ENCODE measurements at regions not wholly inside any gene's neighbourhood (a gene's known extent, or its start where the extent isn't known, plus 50 kb on each side); places are given as distances from the start of the nearest gene placed in this dataset.

GRCh38 chr20:19849341-19850197 lies 91.5 kb downstream of the RIN2 start:
- TF ChIP-seq GATA2 (IDR thresholded peaks at IDR 0.05; ENCODE audit: low read depth, low read length): no peak
- no peak for TF ChIP-seq GATA3 (IDR thresholded peaks at IDR 0.05; ENCODE audit: low read depth, low read length)

GRCh38 chr20:19850198-19850533 lies 92.1 kb downstream of the RIN2 start:
- TF ChIP-seq GATA2 (IDR thresholded peaks at IDR 0.05; ENCODE audit: low read depth, low read length) (no peak), GATA3 (IDR thresholded peaks at IDR 0.05; ENCODE audit: low read depth, low read length) (no peak)

DNA sequence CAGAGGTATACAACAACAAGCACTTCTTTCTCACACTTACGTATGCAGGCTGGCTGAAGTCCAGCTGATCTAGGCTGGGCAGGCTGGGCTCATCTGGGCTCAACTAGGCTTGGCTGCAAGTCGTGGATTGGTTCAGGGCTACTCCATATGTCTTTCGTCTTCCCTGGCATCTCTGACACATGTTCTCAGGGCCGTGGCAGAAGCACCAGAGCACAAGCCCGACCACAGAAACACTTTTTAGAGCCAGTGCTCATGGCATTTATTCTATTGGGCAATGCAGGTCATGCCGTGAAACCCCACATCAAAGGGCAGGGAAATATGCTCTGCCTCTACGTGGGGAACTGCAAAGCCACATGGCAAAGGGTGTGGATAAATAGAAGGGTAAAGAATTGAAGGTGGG lies 93.8 kb downstream of the RIN2 start:
- no peak for TF ChIP-seq GATA2 (IDR thresholded peaks at IDR 0.05; ENCODE audit: low read depth, low read length)
- TF ChIP-seq GATA3 (IDR thresholded peaks at IDR 0.05; ENCODE audit: low read depth, low read length): no peak

GRCh38 chr20:19855416-19855815 lies 97.4 kb downstream of the RIN2 start:
- TF ChIP-seq GATA2 (IDR thresholded peaks at IDR 0.05; ENCODE audit: low read depth, low read length): no peak
- no peak for TF ChIP-seq GATA3 (IDR thresholded peaks at IDR 0.05; ENCODE audit: low read depth, low read length)

DNA sequence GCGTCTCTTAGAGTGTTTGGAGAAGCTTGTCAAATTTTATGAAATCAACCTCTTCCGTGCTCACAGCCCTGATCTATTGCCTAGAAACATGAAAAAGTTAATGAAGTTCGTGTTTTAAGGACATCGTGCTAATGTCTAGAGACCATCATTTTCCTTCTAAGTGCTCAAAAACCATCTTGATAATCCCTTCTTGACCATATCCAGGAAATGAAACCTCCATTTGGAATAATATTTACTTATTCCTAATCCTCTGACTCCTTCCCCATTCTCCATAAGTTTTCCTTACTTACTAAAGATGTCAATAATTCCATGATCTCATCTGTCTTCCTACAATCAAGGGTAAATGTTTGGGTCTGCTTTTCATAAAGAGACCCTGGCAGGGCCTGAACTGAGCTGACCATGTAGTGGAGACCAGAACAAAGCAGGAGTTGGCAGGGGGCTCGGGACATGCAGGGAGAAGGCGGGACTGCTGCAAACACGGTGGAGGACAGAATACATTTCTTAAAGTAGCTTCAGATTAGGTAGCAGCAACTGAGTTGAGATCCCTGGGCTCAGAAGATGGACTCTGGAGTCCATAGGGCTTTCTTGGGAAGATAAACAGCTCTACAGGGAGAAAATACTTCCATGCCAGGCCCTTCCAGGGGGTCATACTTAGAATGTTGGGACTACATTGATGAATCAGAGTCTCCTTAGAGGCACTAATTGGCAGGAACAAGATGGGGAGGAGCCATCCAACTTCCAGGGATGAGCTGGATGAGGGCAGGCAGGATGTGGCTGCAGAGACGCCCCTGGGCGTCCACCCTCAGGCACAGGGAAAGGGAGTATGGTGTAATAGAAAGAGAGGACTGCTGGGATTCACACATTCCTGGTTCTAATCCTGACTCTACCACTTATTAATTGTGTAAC lies 100.7 kb downstream of the RIN2 start:
- no peak for TF ChIP-seq GATA2 (IDR thresholded peaks at IDR 0.05; ENCODE audit: low read depth, low read length)
- TF ChIP-seq GATA3 (IDR thresholded peaks at IDR 0.05; ENCODE audit: low read depth, low read length): no peak

- no peak for TF ChIP-seq GATA2 (IDR thresholded peaks at IDR 0.05; ENCODE audit: low read depth, low read length)
- no peak for TF ChIP-seq GATA3 (IDR thresholded peaks at IDR 0.05; ENCODE audit: low read depth, low read length)
These were observed 101.4 kb downstream of the RIN2 start for GRCh38 chr20:19859444-19859843.

- no peak for TF ChIP-seq GATA3 (IDR thresholded peaks at IDR 0.05; ENCODE audit: low read depth, low read length)
- TF ChIP-seq GATA2 (IDR thresholded peaks at IDR 0.05; ENCODE audit: low read depth, low read length): no peak
These were observed 102.7 kb downstream of the RIN2 start for GRCh38 chr20:19860737-19861136.

DNA sequence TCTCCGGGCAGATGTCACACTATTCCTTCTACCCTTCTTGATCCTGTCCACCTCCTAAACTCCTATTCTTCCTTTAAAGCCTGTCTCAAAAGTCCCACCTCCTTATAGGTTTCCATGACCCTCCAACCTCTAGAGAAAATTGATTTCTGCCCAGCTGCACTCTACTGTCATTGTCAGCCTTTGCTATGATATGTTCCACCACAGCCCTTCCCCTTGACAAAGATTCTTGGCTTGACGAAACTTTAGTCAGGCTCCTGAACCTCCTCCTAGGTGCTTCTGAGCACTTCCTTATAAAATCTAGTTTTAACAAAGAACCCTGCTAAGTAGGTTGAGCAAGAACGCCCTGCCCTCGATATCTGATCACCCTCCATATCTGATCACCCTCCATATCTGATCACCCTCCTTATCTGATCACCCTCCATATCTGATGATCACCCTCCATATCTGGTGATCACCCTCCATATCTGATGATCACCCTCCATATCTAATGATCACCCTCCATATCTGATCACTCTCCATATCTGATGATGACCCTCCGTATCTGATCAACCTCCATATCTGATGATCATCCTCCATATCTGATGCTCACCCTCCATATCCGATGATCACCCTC lies 103.2 kb downstream of the RIN2 start:
- TF ChIP-seq GATA3 (IDR thresholded peaks at IDR 0.05; ENCODE audit: low read depth, low read length) (no peak), GATA2 (IDR thresholded peaks at IDR 0.05; ENCODE audit: low read depth, low read length) (peak; percentile 57; the same call in 1 of the 2 replicates)

DNA sequence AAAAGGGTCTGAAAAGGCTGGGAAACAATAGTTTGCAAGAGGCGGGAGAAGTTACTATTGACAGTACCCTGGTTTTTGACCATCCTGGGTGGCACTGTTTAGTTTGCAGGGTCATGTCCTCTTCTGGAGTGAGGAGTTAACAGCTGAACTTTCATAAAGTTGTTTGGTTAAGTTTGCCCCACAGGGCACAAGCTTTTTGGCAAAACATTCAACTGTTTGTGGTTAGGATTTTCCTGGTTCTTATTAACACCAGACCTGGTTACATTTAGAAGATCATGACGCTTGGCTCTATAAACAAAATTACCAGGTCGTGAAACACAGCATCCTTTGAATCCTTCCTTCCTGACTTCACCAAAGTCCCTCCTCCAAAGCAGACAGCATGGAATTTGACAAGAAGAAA lies 106.1 kb downstream of the RIN2 start:
- TF ChIP-seq GATA3 (IDR thresholded peaks at IDR 0.05; ENCODE audit: low read depth, low read length) (no peak), GATA2 (IDR thresholded peaks at IDR 0.05; ENCODE audit: low read depth, low read length) (no peak)

DNA sequence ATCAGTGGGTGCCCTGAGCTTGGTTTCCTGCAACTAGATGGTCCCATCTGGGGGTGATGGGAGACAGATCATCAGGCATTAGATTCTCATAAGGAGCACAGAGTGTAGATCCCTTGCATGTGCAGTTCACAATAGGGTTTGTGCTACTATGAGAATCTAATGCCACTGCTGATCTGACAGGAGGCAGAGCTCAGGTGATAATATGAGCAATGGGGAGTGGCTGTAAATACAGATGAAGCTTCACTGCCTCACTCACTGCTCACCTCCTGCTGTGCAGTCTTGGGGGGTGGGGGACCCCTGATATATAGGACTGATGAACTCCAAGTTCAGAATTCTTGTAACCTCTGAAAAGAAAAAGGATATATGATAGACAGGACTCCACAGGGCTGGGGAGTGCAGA lies 108.0 kb downstream of the RIN2 start:
- TF ChIP-seq GATA3 (IDR thresholded peaks at IDR 0.05; ENCODE audit: low read depth, low read length): no peak
- no peak for TF ChIP-seq GATA2 (IDR thresholded peaks at IDR 0.05; ENCODE audit: low read depth, low read length)

GRCh38 chr20:19867074-19867473 lies 109.0 kb downstream of the RIN2 start:
- no peak for TF ChIP-seq GATA2 (IDR thresholded peaks at IDR 0.05; ENCODE audit: low read depth, low read length)
- TF ChIP-seq GATA3 (IDR thresholded peaks at IDR 0.05; ENCODE audit: low read depth, low read length): no peak

GRCh38 chr20:19867940-19868371 lies 109.9 kb downstream of the RIN2 start:
- TF ChIP-seq GATA3 (IDR thresholded peaks at IDR 0.05; ENCODE audit: low read depth, low read length): no peak
- TF ChIP-seq GATA2 (IDR thresholded peaks at IDR 0.05; ENCODE audit: low read depth, low read length): no peak

GRCh38 chr20:19868441-19868840 lies 110.4 kb downstream of the RIN2 start:
- no peak for TF ChIP-seq GATA3 (IDR thresholded peaks at IDR 0.05; ENCODE audit: low read depth, low read length)
- no peak for TF ChIP-seq GATA2 (IDR thresholded peaks at IDR 0.05; ENCODE audit: low read depth, low read length)

GRCh38 chr20:19872001-19872400 lies 113.9 kb downstream of the RIN2 start:
- no peak for TF ChIP-seq GATA2 (IDR thresholded peaks at IDR 0.05; ENCODE audit: low read depth, low read length)
- no peak for TF ChIP-seq GATA3 (IDR thresholded peaks at IDR 0.05; ENCODE audit: low read depth, low read length)

Measured in SH-SY5Y (cell line).